IMR-90 (cell line): ENCODE measurements at regions not wholly inside any gene's neighbourhood (a gene's known extent, or its start where the extent isn't known, plus 50 kb on each side); places are given as distances from the start of the nearest gene placed in this dataset.

ENCODE experiments used
- ATAC-seq: fragments of 200-7000 bp; cut with Tn5 transposase; 2 replicates; pipeline ENCODE4 v1.9.1; 2020; ENCODE audit warnings: low read depth, mild to moderate bottlenecking, moderate library complexity
- BruUV-seq: library from RNA; stranded (reverse); fragments of 400-500 nt; replicated peaks from 2 replicates; lab custom pipeline; 2021; lab: Mats Ljungman, UMichigan
- CTCF ChIA-PET: fragments of 300-600 bp; formaldehyde crosslinking; extraction: SDS; loops from one replicate; lab custom pipeline; 2021; ENCODE audit warnings: antibody characterized with exemption; lab: Yijun Ruan, JAX
- POLR2A ChIA-PET: fragments of 300-600 bp; sonication (Branson Sonifier 250); formaldehyde crosslinking; loops from one replicate; lab custom pipeline; 2022; ENCODE audit warnings: antibody characterized with exemption; ENCODE audit not compliant: unreplicated experiment; lab: Charles Lee
- DNase-seq: peaks from one replicate; pipeline ENCODE4 v3.0.0; 2013
- H2AFZ ChIP-seq: replicated peaks from 2 replicates; pipeline ENCODE3; 2013; ENCODE audit warnings: low read length, mild to moderate bottlenecking; ENCODE audit not compliant: poor library complexity
- H2AK5ac ChIP-seq: 2 replicates; pipeline ENCODE4 v1.6.1; 2013; ENCODE audit warnings: low read depth, low read length, inconsistent platforms
- H2AK9ac ChIP-seq: replicated peaks from 2 replicates; pipeline ENCODE3; 2013; ENCODE audit warnings: mild to moderate bottlenecking, low read depth, low read length, moderate library complexity; ENCODE audit not compliant: poor library complexity
- H2BK120ac ChIP-seq: 2 replicates; pipeline ENCODE4 v1.6.1; 2013; ENCODE audit warnings: low read depth, low read length, inconsistent platforms
- H2BK15ac ChIP-seq: 3 replicates; pipeline ENCODE4 v1.6.1; 2013; ENCODE audit warnings: low read depth, low read length, inconsistent platforms
- H2BK20ac ChIP-seq: 2 replicates; pipeline ENCODE4 v1.6.1; 2013; ENCODE audit warnings: low read depth, mild to moderate bottlenecking, inconsistent platforms, low read length, moderate library complexity
- H2BK5ac ChIP-seq: 2 replicates; pipeline ENCODE4 v1.6.1; 2013; ENCODE audit warnings: mild to moderate bottlenecking, low read depth, low read length, inconsistent platforms; ENCODE audit not compliant: poor library complexity, severe bottlenecking
- H3K14ac ChIP-seq: replicated peaks from 2 replicates; pipeline ENCODE4 v1.6.1; 2013; ENCODE audit warnings: low read depth, low read length, inconsistent platforms
- H3K18ac ChIP-seq: 2 replicates; pipeline ENCODE4 v1.6.1; 2013; ENCODE audit warnings: low read depth, low read length, control low read depth
- H3K23ac ChIP-seq: 2 replicates; pipeline ENCODE4 v1.6.1; 2013; ENCODE audit warnings: low read depth, low read length, inconsistent platforms
- H3K27ac ChIP-seq: 2 replicates; pipeline ENCODE4 v1.5.1; 2013; ENCODE audit warnings: mild to moderate bottlenecking, control low read depth, low read length; ENCODE audit not compliant: insufficient read depth
- H3K27me3 ChIP-seq: 2 replicates; pipeline ENCODE4 v1.6.1; 2013; ENCODE audit warnings: low read length; ENCODE audit not compliant: control insufficient read depth, insufficient read depth
- H3K36me3 ChIP-seq: 2 replicates; pipeline ENCODE4 v1.6.1; 2013; ENCODE audit warnings: low read length, mixed read lengths; ENCODE audit not compliant: control insufficient read depth, insufficient read depth
- H3K4ac ChIP-seq: 2 replicates; pipeline ENCODE4 v1.6.1; 2013; ENCODE audit warnings: low read depth, low read length, inconsistent platforms
- H3K4me1 ChIP-seq: 2 replicates; pipeline ENCODE4 v1.6.1; 2013; ENCODE audit warnings: low read length, mixed read lengths; ENCODE audit not compliant: control insufficient read depth, insufficient read depth
- H3K4me2 ChIP-seq: 2 replicates; pipeline ENCODE4 v1.6.1; 2013; ENCODE audit warnings: low read depth, mild to moderate bottlenecking, control low read depth, low read length, moderate library complexity
- H3K4me3 ChIP-seq: 2 replicates; pipeline ENCODE4 v1.5.1; 2013; ENCODE audit warnings: low read depth, mild to moderate bottlenecking, control low read depth, low read length, moderate library complexity; ENCODE audit not compliant: insufficient read depth
- H3K56ac ChIP-seq: 2 replicates; pipeline ENCODE4 v1.6.1; 2013; ENCODE audit warnings: low read length, inconsistent platforms; ENCODE audit not compliant: insufficient read depth; ENCODE audit errors: extremely low read depth
- H3K79me1 ChIP-seq, 2 experiments: 2 replicates each; pipeline ENCODE4 v1.6.1; 2013; ENCODE audit warnings: low read length in 2 of 2, inconsistent platforms in 1 of 2, low read depth in 1 of 2
- H3K9ac ChIP-seq: 2 replicates; pipeline ENCODE4 v1.6.1; 2013; ENCODE audit warnings: low read depth, low read length, control low read depth
- H3K9me1 ChIP-seq: 2 replicates; pipeline ENCODE4 v1.6.1; 2013; ENCODE audit warnings: low read length, inconsistent platforms; ENCODE audit not compliant: insufficient read depth
- H3K9me3 ChIP-seq: 2 replicates; pipeline ENCODE4 v1.6.1; 2013; ENCODE audit warnings: low read length; ENCODE audit not compliant: control insufficient read depth, insufficient read depth
- H4K20me1 ChIP-seq: 2 replicates; pipeline ENCODE4 v1.6.1; 2013; ENCODE audit warnings: low read length, inconsistent platforms; ENCODE audit not compliant: insufficient read depth
- H4K5ac ChIP-seq: 2 replicates; pipeline ENCODE4 v1.6.1; 2013; ENCODE audit warnings: mild to moderate bottlenecking, low read depth, low read length, control low read depth
- H4K8ac ChIP-seq, 2 experiments: 2 replicates each; pipeline ENCODE4 v1.6.1; 2013; ENCODE audit warnings: low read depth in 2 of 2, low read length in 2 of 2, control low read depth in 1 of 2, inconsistent platforms in 1 of 2
- H4K91ac ChIP-seq: 2 replicates; pipeline ENCODE4 v1.6.1; 2013; ENCODE audit warnings: low read depth, low read length, inconsistent platforms; ENCODE audit not compliant: insufficient read depth
- BHLHE40 ChIP-seq: fragments of 150-350 bp; IDR thresholded peaks from 2 replicates; pipeline ENCODE4 v1.6.1; 2016; ENCODE audit warnings: mild to moderate bottlenecking, low read depth, low read length
- CHD1 ChIP-seq: IDR thresholded peaks from 2 replicates; pipeline ENCODE4 v1.6.1; 2012; ENCODE audit warnings: low read depth, low read length, improper control_type of control experiment
- MAFK ChIP-seq: IDR thresholded peaks from 2 replicates; pipeline ENCODE4 v1.6.1; 2012; ENCODE audit warnings: low read depth, low read length, improper control_type of control experiment
- MAZ ChIP-seq: IDR thresholded peaks from 2 replicates; pipeline ENCODE4 v1.6.1; 2012; ENCODE audit warnings: low read depth, mild to moderate bottlenecking, low read length, improper control_type of control experiment, moderate library complexity, borderline replicate concordance
- RCOR1 ChIP-seq: IDR thresholded peaks from 2 replicates; pipeline ENCODE4 v1.6.1; 2012; ENCODE audit warnings: mild to moderate bottlenecking, low read length, improper control_type of control experiment; ENCODE audit not compliant: insufficient replicate concordance
- SMC3 ChIP-seq: fragments of 150-350 bp; IDR thresholded peaks from 2 replicates; pipeline ENCODE4 v1.6.1; 2016; ENCODE audit warnings: low read depth, mild to moderate bottlenecking, antibody characterized with exemption, low read length, moderate library complexity
- WGBS, 2 experiments: methylation state at CpG; one replicate each; pipeline versions ENCODE4 v1.1.5 to v1.1.7; 2013; ENCODE audit warnings: missing lambda C conversion rate in 2 of 2; ENCODE audit not compliant: insufficient read length in 1 of 2; ENCODE audit errors: extremely low coverage in 2 of 2; 5-methylcytosine and 5-hydroxymethylcytosine counted together
- dilution Hi-C: fragments of 300-500 bp; cut with HindIII; formaldehyde crosslinking; loops from one replicate; pipeline ENCODE4 v1.14.3; 2018; ENCODE audit warnings: low sequenced_read_pairs; ENCODE audit not compliant: unreplicated experiment
- in situ Hi-C: fragments of 300-500 bp; cut with MboI; formaldehyde crosslinking; loops from 3 replicates; pipeline ENCODE4 v1.14.3; 2019; ENCODE audit warnings: low sequenced_read_pairs, inconsistent platforms, mixed read lengths
- intact Hi-C: fragments of 100-400 bp; cut with micrococcal nuclease; formaldehyde crosslinking; loops from 2 replicates; pipeline ENCODE4 v1.10.0; 2022

DNA sequence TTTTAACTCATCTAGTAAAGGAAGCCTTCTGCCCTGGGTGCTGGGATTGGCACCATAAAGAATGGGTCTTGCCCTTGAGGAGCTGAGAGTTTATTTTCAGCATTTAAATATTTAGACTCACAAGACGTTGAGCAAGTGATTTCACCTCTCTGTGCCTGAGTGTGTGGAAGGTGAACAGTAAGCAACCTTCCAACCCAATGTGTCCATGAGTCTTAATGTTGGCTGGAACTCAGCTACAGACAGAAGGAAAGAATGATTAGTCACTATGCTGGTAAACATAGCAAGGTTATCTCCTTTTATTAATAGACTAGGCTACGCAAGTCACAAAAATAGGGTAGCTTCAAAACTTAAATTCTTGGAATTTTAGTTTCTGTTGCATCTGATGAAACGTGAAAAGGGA, 277.4 kb upstream of the GATB start (continued):
- TF ChIP-seq CHD1 (no peak), MAFK (no peak), BHLHE40 (peak; percentile 84)

GRCh38 chr4:152037435-152037834, 276.6 kb upstream of the GATB start:
- no peaks in the 10 kb centered on the region for H3K9me3 ChIP-seq
- intact Hi-C loops, result loop anchor here (5.0 to 10.0 kb wide), 3 partner anchors 220 to 317 kb away; no protein-coding TSS in a partner anchor
- ATAC-seq (no peak), DNase-seq (no peak)
- peaks cover 15% of the 10 kb centered on the region; the same call in 1 of the 2 replicates for H3K4me1 ChIP-seq
- no peak overlapping the region for H3K27ac ChIP-seq
- no peak overlapping the region for H2AFZ ChIP-seq
- no peak overlapping the region for H3K4me2 ChIP-seq
- H3K18ac ChIP-seq, result peak overlapping the region; percentile 55; the same call in 1 of the 2 replicates
- no peak overlapping the region; the same call in 1 of the 3 replicates for H2BK15ac ChIP-seq
- POLR2A ChIA-PET, result no interaction called here
- no peak overlapping the region for H3K23ac ChIP-seq
- no peak overlapping the region for H2AK9ac ChIP-seq
- no TSS peak for BruUV-seq
- peaks cover 10% of the 10 kb centered on the region for H3K9me1 ChIP-seq
- CTCF ChIA-PET, result no interaction called here
- peak overlapping the region; percentile 26; the same call in 1 of the 2 replicates for H4K91ac ChIP-seq
- H3K36me3 ChIP-seq, result no peaks in the 10 kb centered on the region
- H3K4ac ChIP-seq, result peak overlapping the region; percentile 54; the same call in 1 of the 2 replicates
- H2BK20ac ChIP-seq, result peak overlapping the region; percentile 79; the same call in 1 of the 2 replicates
- in situ Hi-C loops, result no loop called here
- H4K8ac ChIP-seq, result peak overlapping the region in 1 of 2 experiments; percentile 2; a peak in 1 of 4 replicates
- peak overlapping the region; percentile 99 for H2BK5ac ChIP-seq
- peak overlapping the region; percentile 29; the same call in 1 of the 2 replicates for H2AK5ac ChIP-seq
- no peak overlapping the region for H3K14ac ChIP-seq
- H2BK120ac ChIP-seq, result peak overlapping the region; percentile 60
- no peak overlapping the region for H3K56ac ChIP-seq
- no peak overlapping the region for H3K9ac ChIP-seq
- H4K5ac ChIP-seq, result peak overlapping the region; percentile 59; the same call in 1 of the 2 replicates
- no peaks in the 10 kb centered on the region for H3K79me1 ChIP-seq
- WGBS, 2 experiments, result no CpG with 5 or more reads among the region's 1 CpG
- H3K27me3 ChIP-seq, result no peaks in the 10 kb centered on the region
- H3K4me3 ChIP-seq, result no peak overlapping the region
- dilution Hi-C loops, result no loop called here
- no peaks in the 10 kb centered on the region for H4K20me1 ChIP-seq
- TF ChIP-seq SMC3 (no peak), MAFK (peak; percentile 87), RCOR1 (no peak), CHD1 (no peak), BHLHE40 (no peak), MAZ (no peak)
